H1 (cell line): ENCODE measurements at regions not wholly inside any gene's neighbourhood (a gene's known extent, or its start where the extent isn't known, plus 50 kb on each side); places are given as distances from the start of the nearest gene placed in this dataset.

Source experiments
- CEBPB ChIP-seq: IDR thresholded peaks from 2 replicates; pipeline ENCODE4 v1.6.1; 2012; ENCODE audit warnings: low read depth, low read length
- FOSL1 ChIP-seq: IDR thresholded peaks from 2 replicates; pipeline ENCODE4 v1.6.1; 2011; ENCODE audit warnings: mild to moderate bottlenecking, low read depth, low read length, moderate library complexity; ENCODE audit not compliant: insufficient read depth
- JUN ChIP-seq: IDR thresholded peaks from 2 replicates; pipeline ENCODE4 v1.6.1; 2011; ENCODE audit warnings: low read depth, mild to moderate bottlenecking, improper control_type of control experiment, low read length
- MAFK ChIP-seq: IDR thresholded peaks from 2 replicates; pipeline ENCODE4 v1.6.1; 2012; ENCODE audit warnings: low read depth, mild to moderate bottlenecking, improper control_type of control experiment, low read length
- MAX ChIP-seq: IDR thresholded peaks from 2 replicates; pipeline ENCODE4 v1.6.1; 2012; ENCODE audit warnings: inconsistent platforms
- POLR2A ChIP-seq, 2 experiments: IDR thresholded peaks; 1 replicate in 1 of 2; 2 replicates in 1 of 2; pipeline ENCODE4 v1.6.1; 2011; ENCODE audit warnings: low read depth in 2 of 2, low read length in 2 of 2, mild to moderate bottlenecking in 2 of 2; ENCODE audit errors: control extremely low read depth in 1 of 2
- RAD21 ChIP-seq, 2 experiments: IDR thresholded peaks in 1 of 2; conservative IDR thresholded peaks in 1 of 2; 2 replicates each; pipeline ENCODE4 v1.6.1; 2011; ENCODE audit warnings: low read depth in 2 of 2, low read length in 2 of 2, improper control_type of control experiment in 1 of 2, inconsistent platforms in 1 of 2, mild to moderate bottlenecking in 1 of 2, moderate library complexity in 1 of 2
- SIN3A ChIP-seq, 2 experiments: IDR thresholded peaks in 1 of 2; conservative IDR thresholded peaks in 1 of 2; 2 replicates each; pipeline ENCODE4 v1.6.1; 2011 to 2012; ENCODE audit warnings: low read length in 2 of 2, improper control_type of control experiment in 1 of 2, low read depth in 1 of 2, mild to moderate bottlenecking in 1 of 2
- SP4 ChIP-seq: IDR thresholded peaks from 2 replicates; pipeline ENCODE4 v1.6.1; 2012; ENCODE audit warnings: low read length, inconsistent platforms
- SUZ12 ChIP-seq: fragments of 200-600 bp; sonication (generic); IDR thresholded peaks from 2 replicates; pipeline ENCODE4 v1.6.1; 2012; ENCODE audit warnings: mild to moderate bottlenecking, inconsistent platforms, low read length, moderate library complexity, mixed read lengths
- TAF1 ChIP-seq: IDR thresholded peaks from 2 replicates; pipeline ENCODE4 v1.6.1; 2011; ENCODE audit warnings: mild to moderate bottlenecking, low read depth, low read length
- USF2 ChIP-seq: IDR thresholded peaks from 2 replicates; pipeline ENCODE4 v1.6.1; 2011; ENCODE audit warnings: low read length, improper control_type of control experiment
- ZNF274 ChIP-seq: IDR thresholded peaks from 2 replicates; pipeline ENCODE4 v1.7.0; 2012; ENCODE audit warnings: low read length, borderline replicate concordance; ENCODE audit errors: extremely low read depth
- TF ChIP-seq, protein P1 (sequence below), 3 experiments: IDR thresholded peaks; 1 replicate in 2 of 3; 2 replicates in 1 of 3; pipeline versions ENCODE4 v1.5.1 to v1.6.1; 2011; ENCODE audit warnings: low read length in 3 of 3, mild to moderate bottlenecking in 3 of 3, inconsistent platforms in 2 of 3, low read depth in 1 of 3, moderate library complexity in 1 of 3; ENCODE audit not compliant: insufficient read depth in 1 of 3; ENCODE audit errors: control extremely low read depth in 1 of 3

DNA sequence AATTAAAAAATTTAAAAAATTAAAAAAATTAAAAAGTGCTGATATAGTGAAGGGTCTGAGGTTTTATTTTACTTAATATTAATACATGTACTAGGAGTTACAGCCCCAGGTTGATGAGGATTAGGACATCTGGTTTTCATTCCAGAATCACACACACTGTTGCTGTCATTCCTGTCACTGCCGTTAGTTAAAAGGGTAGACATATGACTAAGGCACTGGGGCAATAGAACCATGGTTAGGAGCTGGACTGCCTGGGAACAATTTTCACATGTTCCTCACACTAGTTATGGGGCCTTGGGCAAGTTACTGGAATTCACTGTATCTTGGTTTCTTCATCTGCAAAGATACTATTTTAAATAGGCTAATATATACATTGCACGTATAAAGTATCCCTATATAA, 191.8 kb upstream of the DPYD start:
- no peak for TF ChIP-seq ZNF274
- no peak for TF ChIP-seq SUZ12
- TF ChIP-seq, protein P1, sequence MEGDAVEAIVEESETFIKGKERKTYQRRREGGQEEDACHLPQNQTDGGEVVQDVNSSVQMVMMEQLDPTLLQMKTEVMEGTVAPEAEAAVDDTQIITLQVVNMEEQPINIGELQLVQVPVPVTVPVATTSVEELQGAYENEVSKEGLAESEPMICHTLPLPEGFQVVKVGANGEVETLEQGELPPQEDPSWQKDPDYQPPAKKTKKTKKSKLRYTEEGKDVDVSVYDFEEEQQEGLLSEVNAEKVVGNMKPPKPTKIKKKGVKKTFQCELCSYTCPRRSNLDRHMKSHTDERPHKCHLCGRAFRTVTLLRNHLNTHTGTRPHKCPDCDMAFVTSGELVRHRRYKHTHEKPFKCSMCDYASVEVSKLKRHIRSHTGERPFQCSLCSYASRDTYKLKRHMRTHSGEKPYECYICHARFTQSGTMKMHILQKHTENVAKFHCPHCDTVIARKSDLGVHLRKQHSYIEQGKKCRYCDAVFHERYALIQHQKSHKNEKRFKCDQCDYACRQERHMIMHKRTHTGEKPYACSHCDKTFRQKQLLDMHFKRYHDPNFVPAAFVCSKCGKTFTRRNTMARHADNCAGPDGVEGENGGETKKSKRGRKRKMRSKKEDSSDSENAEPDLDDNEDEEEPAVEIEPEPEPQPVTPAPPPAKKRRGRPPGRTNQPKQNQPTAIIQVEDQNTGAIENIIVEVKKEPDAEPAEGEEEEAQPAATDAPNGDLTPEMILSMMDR (IDR thresholded peaks at IDR 0.05; ENCODE audit: control extremely low read depth in 1 of 3, insufficient read depth in 1 of 3, low read depth in 1 of 3, low read length in 3 of 3): no peak
- no peak for TF ChIP-seq SIN3A (conservative IDR thresholded peaks at IDR 0.05 in 1 of 2, IDR thresholded peaks at IDR 0.05 in 1 of 2; ENCODE audit: low read depth in 1 of 2, low read length in 2 of 2)
- TF ChIP-seq POLR2A (IDR thresholded peaks at IDR 0.05; ENCODE audit: control extremely low read depth in 1 of 2, low read depth in 2 of 2, low read length in 2 of 2): no peak
- TF ChIP-seq FOSL1: no peak
- TF ChIP-seq JUN: no peak
- TF ChIP-seq MAFK: no peak
- no peak for TF ChIP-seq CEBPB
- TF ChIP-seq TAF1: no peak
- no peak for TF ChIP-seq RAD21 (IDR thresholded peaks at IDR 0.05 in 1 of 2, conservative IDR thresholded peaks at IDR 0.05 in 1 of 2; ENCODE audit: low read depth in 2 of 2, low read length in 2 of 2)
- TF ChIP-seq USF2: no peak
- no peak for TF ChIP-seq MAX
- TF ChIP-seq SP4: no peak
